DND-41 (cell line): ENCODE measurements at regions not wholly inside any gene's neighbourhood (a gene's known extent, or its start where the extent isn't known, plus 50 kb on each side); places are given as distances from the start of the nearest gene placed in this dataset.
"Not testable (repeated sequence)": the region's sequence is repeated elsewhere in the genome, so short reads cannot be mapped to it uniquely, and the experiment has no call there.

ENCODE experiments used
- ATAC-seq: fragments of 200-7000 bp; cut with Tn5 transposase; 3 replicates; pipeline ENCODE4 v1.9.1; 2021; ENCODE audit warnings: low read depth; ENCODE audit not compliant: insufficient read depth
- DNase-seq: peaks from one replicate; pipeline ENCODE4 v3.0.0-alpha.2; 2020
- H2AFZ ChIP-seq: 2 replicates; pipeline ENCODE4 v1.6.0; 2012; ENCODE audit warnings: low read depth, low read length
- H3K27ac ChIP-seq: 2 replicates; pipeline ENCODE4 v1.5.1; 2012; ENCODE audit warnings: low read length, inconsistent platforms
- H3K27me3 ChIP-seq: fragments of 200-600 bp; sonication (generic); 2 replicates; pipeline ENCODE4 v1.6.0; 2012; ENCODE audit warnings: low read length, mild to moderate bottlenecking, inconsistent platforms; ENCODE audit not compliant: insufficient read depth, poor library complexity
- H3K36me3 ChIP-seq: 2 replicates; pipeline ENCODE4 v1.5.1; 2012; ENCODE audit warnings: low read length, inconsistent platforms; ENCODE audit not compliant: insufficient read depth
- H3K4me1 ChIP-seq: 2 replicates; pipeline ENCODE4 v1.5.1; 2012; ENCODE audit warnings: mild to moderate bottlenecking, low read length; ENCODE audit not compliant: insufficient read depth
- H3K4me2 ChIP-seq: 2 replicates; pipeline ENCODE4 v1.6.0; 2012; ENCODE audit warnings: mild to moderate bottlenecking, moderate library complexity, low read length, inconsistent platforms; ENCODE audit not compliant: insufficient read depth
- H3K4me3 ChIP-seq, 2 experiments: fragments of 200-600 bp in 1 of 2; shearing (Covaris generic) in 1 of 2; 2 replicates each; pipeline ENCODE4 v1.5.1; 2012 to 2016; ENCODE audit warnings: inconsistent platforms in 2 of 2, low read length in 2 of 2, mild to moderate bottlenecking in 2 of 2, low read depth in 1 of 2, moderate library complexity in 1 of 2
- H3K79me2 ChIP-seq: 2 replicates; pipeline ENCODE4 v1.6.0; 2012; ENCODE audit warnings: low read length, inconsistent platforms; ENCODE audit not compliant: insufficient read depth
- H3K9ac ChIP-seq: 2 replicates; pipeline ENCODE4 v1.6.0; 2012; ENCODE audit warnings: low read depth, mild to moderate bottlenecking, inconsistent platforms, low read length, moderate library complexity
- H3K9me3 ChIP-seq: 2 replicates; pipeline ENCODE4 v1.5.1; 2012; ENCODE audit warnings: low read length, moderate library complexity, mild to moderate bottlenecking, inconsistent platforms; ENCODE audit not compliant: insufficient read depth, severe bottlenecking
- H4K20me1 ChIP-seq: 2 replicates; pipeline ENCODE4 v1.6.0; 2012; ENCODE audit warnings: low read length; ENCODE audit not compliant: insufficient read depth
- EZH2 ChIP-seq: IDR thresholded peaks from 3 replicates; pipeline ENCODE4 v1.6.1; 2012; ENCODE audit warnings: borderline replicate concordance, low read depth, mild to moderate bottlenecking, moderate library complexity, low read length, inconsistent platforms; ENCODE audit not compliant: severe bottlenecking
- TF ChIP-seq, protein P1 (sequence below): IDR thresholded peaks from 2 replicates; pipeline ENCODE4 v1.5.1; 2012; ENCODE audit warnings: borderline replicate concordance, low read length, moderate library complexity, mild to moderate bottlenecking; ENCODE audit not compliant: poor library complexity, severe bottlenecking; ENCODE audit errors: extremely low read depth

DNA sequence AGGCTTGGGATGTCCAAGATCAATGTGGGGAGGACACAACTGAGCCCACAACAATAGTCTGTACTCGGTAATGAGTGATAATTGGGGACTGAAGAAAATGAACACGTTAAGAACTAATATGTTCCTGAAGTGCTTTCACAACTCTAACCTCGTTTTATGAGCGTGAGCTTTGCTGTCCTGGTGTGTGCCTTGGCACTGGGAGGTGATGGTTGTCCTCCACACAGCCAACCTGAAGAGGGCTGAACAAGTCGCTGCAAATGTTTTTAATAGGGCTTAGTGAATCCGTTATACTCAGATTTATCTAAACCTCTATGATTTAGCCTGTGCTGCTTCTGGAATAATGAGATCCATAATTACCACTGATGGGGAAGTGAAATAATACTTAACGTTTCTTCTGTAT is 76.5 kb upstream of the PZP start:
- peak; percentile 11; the same call in 2 of the 3 replicates for ATAC-seq
- H3K27me3 ChIP-seq, DNase-seq, H3K9me3 ChIP-seq, H3K36me3 ChIP-seq, H2AFZ ChIP-seq, H4K20me1 ChIP-seq: not testable (repeated sequence)
- peaks cover 15% of the 10 kb centered on the region for H3K79me2 ChIP-seq
- peak overlapping the region; percentile 76 for H3K4me2 ChIP-seq
- peak overlapping the region; percentile 99 for H3K27ac ChIP-seq
- peak overlapping the region; percentile 47 to 81; a peak in 3 of 4 replicates for H3K4me3 ChIP-seq
- peak overlapping the region; percentile 78 for H3K9ac ChIP-seq
- H3K4me1 ChIP-seq: peaks cover 10% of the 10 kb centered on the region

DNA sequence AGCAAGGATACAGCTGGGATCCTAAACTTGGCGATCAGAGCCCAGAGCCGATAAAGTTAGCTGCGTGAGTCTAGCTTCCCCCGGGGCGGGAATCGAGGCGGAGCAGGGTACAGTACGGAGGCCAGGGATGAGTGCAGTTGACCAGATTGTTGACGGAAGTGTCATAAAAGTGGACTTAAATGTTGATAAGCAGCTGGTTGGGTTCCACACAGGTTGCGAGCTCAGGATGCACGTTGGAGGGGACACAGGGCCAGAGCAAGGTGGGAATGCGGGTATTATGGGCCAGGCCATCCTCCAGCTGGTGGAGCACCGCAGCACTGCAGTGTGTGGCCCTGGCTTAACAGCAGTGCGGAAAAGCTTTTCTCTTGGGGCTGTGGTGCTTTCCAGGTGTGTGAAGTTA is 76.0 kb upstream of the PZP start:
- ATAC-seq: peak; percentile 65
- Histone ChIP-seq H3K27ac (peak overlapping the region; percentile 99), H2AFZ (peak overlapping the region; percentile 96), H3K4me1 (peaks cover 10% of the 10 kb centered on the region), H3K4me2 (peak overlapping the region; percentile 76), H3K79me2 (peaks cover 15% of the 10 kb centered on the region), H3K27me3 (peaks cover 11% of the 10 kb centered on the region), H3K9ac (peak overlapping the region; percentile 78), H3K4me3 (peak overlapping the region; percentile 47 to 81; a peak in 3 of 4 replicates)
- not testable (repeated sequence) for H4K20me1 ChIP-seq, H3K9me3 ChIP-seq, H3K36me3 ChIP-seq
- TF ChIP-seq, protein P1, sequence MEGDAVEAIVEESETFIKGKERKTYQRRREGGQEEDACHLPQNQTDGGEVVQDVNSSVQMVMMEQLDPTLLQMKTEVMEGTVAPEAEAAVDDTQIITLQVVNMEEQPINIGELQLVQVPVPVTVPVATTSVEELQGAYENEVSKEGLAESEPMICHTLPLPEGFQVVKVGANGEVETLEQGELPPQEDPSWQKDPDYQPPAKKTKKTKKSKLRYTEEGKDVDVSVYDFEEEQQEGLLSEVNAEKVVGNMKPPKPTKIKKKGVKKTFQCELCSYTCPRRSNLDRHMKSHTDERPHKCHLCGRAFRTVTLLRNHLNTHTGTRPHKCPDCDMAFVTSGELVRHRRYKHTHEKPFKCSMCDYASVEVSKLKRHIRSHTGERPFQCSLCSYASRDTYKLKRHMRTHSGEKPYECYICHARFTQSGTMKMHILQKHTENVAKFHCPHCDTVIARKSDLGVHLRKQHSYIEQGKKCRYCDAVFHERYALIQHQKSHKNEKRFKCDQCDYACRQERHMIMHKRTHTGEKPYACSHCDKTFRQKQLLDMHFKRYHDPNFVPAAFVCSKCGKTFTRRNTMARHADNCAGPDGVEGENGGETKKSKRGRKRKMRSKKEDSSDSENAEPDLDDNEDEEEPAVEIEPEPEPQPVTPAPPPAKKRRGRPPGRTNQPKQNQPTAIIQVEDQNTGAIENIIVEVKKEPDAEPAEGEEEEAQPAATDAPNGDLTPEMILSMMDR: peak; percentile 12
- DNase-seq: peak; percentile 49

- H3K79me2 ChIP-seq: peaks cover 15% of the 10 kb centered on the region
- peak; percentile 94 for ATAC-seq
Measured at GRCh38 chr12:9283346-9284095, 75.3 kb upstream of the PZP start.

GRCh38 chr12:9276990-9277389 is 68.8 kb upstream of the PZP start:
- no peak for ATAC-seq
- no peak overlapping the region for H3K4me3 ChIP-seq
- H2AFZ ChIP-seq: no peak overlapping the region
- TF ChIP-seq EZH2: no peak
- TF ChIP-seq, protein P1: no peak
- no peaks in the 10 kb centered on the region for H3K36me3 ChIP-seq
- no peaks in the 10 kb centered on the region for H3K4me1 ChIP-seq
- DNase-seq: no peak
- no peak overlapping the region for H3K27ac ChIP-seq
- H3K79me2 ChIP-seq: no peaks in the 10 kb centered on the region
- H3K27me3 ChIP-seq: peaks cover 46% of the 10 kb centered on the region
- no peak overlapping the region for H3K9ac ChIP-seq
- H3K4me2 ChIP-seq: no peak overlapping the region
- no peaks in the 10 kb centered on the region for H4K20me1 ChIP-seq
- no peaks in the 10 kb centered on the region for H3K9me3 ChIP-seq

More at GRCh38 chr12:9283346-9284095, 75.3 kb upstream of the PZP start:
- Histone ChIP-seq H3K4me1 (peaks cover 10% of the 10 kb centered on the region), H2AFZ (peak overlapping the region; percentile 96), H3K4me2 (peak overlapping the region; percentile 76), H3K27ac (peak overlapping the region; percentile 99), H3K27me3 (peaks cover 11% of the 10 kb centered on the region), H3K9ac (peak overlapping the region; percentile 78), H3K4me3 (peak overlapping the region; percentile 47 to 81; a peak in 3 of 4 replicates)
- H3K9me3 ChIP-seq, H4K20me1 ChIP-seq, H3K36me3 ChIP-seq: not testable (repeated sequence)
- DNase-seq: peak; percentile 91
